ENCODE measurements at regions not wholly inside any gene's neighbourhood (a gene's known extent, or its start where the extent isn't known, plus 50 kb on each side); places are given as distances from the start of the nearest gene placed in this dataset.

- ChIA-PET POLR2A (no interaction called here), CTCF (ENCODE audit: low intra/inter-chr PET ratio) (no interaction called here)
- WGBS (ENCODE audit: insufficient coverage, low coverage, missing lambda C conversion rate): 1% methylated on average over 6 of the region's 6 CpGs
- Histone ChIP-seq H3K4me2 (ENCODE audit: insufficient read depth, low read length) (no peak overlapping the region), H3K27me3 (ENCODE audit: control insufficient read depth in 2 of 2, insufficient read depth in 2 of 2, low read length in 2 of 2) (no peaks in the 10 kb centered on the region), H4K20me1 (replicated peaks; ENCODE audit: control insufficient read depth, insufficient read depth, low read length) (no peaks in the 10 kb centered on the region), H3K9ac (ENCODE audit: insufficient read depth in 1 of 2, low read depth in 2 of 2, low read length in 2 of 2) (no peak overlapping the region), H3K79me2 (ENCODE audit: control insufficient read depth, insufficient read depth, low read length) (no peaks in the 10 kb centered on the region), H3K4me1 (replicated peaks in 1 of 2; ENCODE audit: control insufficient read depth in 2 of 2, insufficient read depth in 2 of 2, low read length in 2 of 2) (no peaks in the 10 kb centered on the region), H3K27ac (ENCODE audit: extremely low read depth, low read depth, low read length) (no peak overlapping the region), H3K9me1 (ENCODE audit: control insufficient read depth, insufficient read depth, low read length) (no peaks in the 10 kb centered on the region), H3K4me3 (no peak overlapping the region), H3K9me3 (replicated peaks; ENCODE audit: control insufficient read depth, insufficient read depth, low read depth, low read length) (no peaks in the 10 kb centered on the region), H2AFZ (ENCODE audit: low read depth, low read length) (no peak overlapping the region), H3K36me3 (ENCODE audit: control insufficient read depth, insufficient read depth, low read length) (no peaks in the 10 kb centered on the region)
- no peak for FAIRE-seq
- ATAC-seq: no peak
- intact Hi-C loops (cut with micrococcal nuclease) (no loop called here), in situ Hi-C loops (cut with MboI) (no loop called here)
- BruUV-seq (replicated peaks): no TSS peak
- no peak for DNase-seq (ENCODE audit: extremely low read depth in 1 of 4, low spot score in 3 of 4)
- TF ChIP-seq MBD1 (CRISPR knock-in tag; IDR thresholded peaks at IDR 0.05) (no peak), GATAD2A (IDR thresholded peaks at IDR 0.05) (no peak), ZFPM2 (CRISPR knock-in tag; IDR thresholded peaks at IDR 0.05) (no peak), HNRNPK (IDR thresholded peaks at IDR 0.05; ENCODE audit: low read depth, low read length, poor library complexity, severe bottlenecking) (no peak), ARID4B (CRISPR knock-in tag; IDR thresholded peaks at IDR 0.05) (no peak), MITF (IDR thresholded peaks at IDR 0.05) (no peak), EP300 (IDR thresholded peaks at IDR 0.05; ENCODE audit: low read length) (no peak), ARID3B (CRISPR knock-in tag; IDR thresholded peaks at IDR 0.05; ENCODE audit: borderline replicate concordance) (no peak), MED1 (CRISPR knock-in tag; IDR thresholded peaks at IDR 0.05; ENCODE audit: borderline replicate concordance) (no peak), RHOXF2B (CRISPR knock-in tag; conservative IDR thresholded peaks at IDR 0.05) (no peak), ETS2 (tag; IDR thresholded peaks at IDR 0.05; ENCODE audit: borderline replicate concordance, poor library complexity, severe bottlenecking) (no peak)
These were observed 161.5 kb upstream of the FAM13C start for GRCh38 chr10:59523851-59524250.
